Upper lobe of right lung (tissue), 1 donor: ENCODE measurements at regions not wholly inside any gene's neighbourhood (a gene's known extent, or its start where the extent isn't known, plus 50 kb on each side); places are given as distances from the start of the nearest gene placed in this dataset.
"Not testable (repeated sequence)": the region's sequence is repeated elsewhere in the genome, so short reads cannot be mapped to it uniquely, and the experiment has no call there.

Source experiments
- ATAC-seq: fragments of 200-7000 bp; cut with Tn5 transposase; one replicate; pipeline ENCODE4 v1.9.1; 2020; ENCODE audit warnings: mild to moderate bottlenecking, moderate library complexity
- DNase-seq: peaks from one replicate; pipeline ENCODE4 v3.0.0-alpha.2; 2020
- H3K27ac ChIP-seq: fragments of 200-600 bp; one replicate; pipeline ENCODE4 v1.8.0; 2022
- H3K27me3 ChIP-seq: fragments of 200-600 bp; one replicate; pipeline ENCODE4 v1.8.0; 2022; ENCODE audit warnings: mild to moderate bottlenecking
- H3K36me3 ChIP-seq: fragments of 200-600 bp; one replicate; pipeline ENCODE4 v1.8.0; 2022
- H3K4me1 ChIP-seq: fragments of 200-600 bp; one replicate; pipeline ENCODE4 v1.8.0; 2022
- H3K4me3 ChIP-seq: fragments of 200-600 bp; one replicate; pipeline ENCODE4 v1.8.0; 2022; ENCODE audit warnings: mild to moderate bottlenecking
- H3K9me3 ChIP-seq: fragments of 200-600 bp; one replicate; pipeline ENCODE4 v1.8.0; 2022
- CTCF ChIP-seq: fragments of 200-600 bp; IDR thresholded peaks from one replicate; pipeline ENCODE4 v1.8.0; 2022; ENCODE audit warnings: antibody characterized with exemption
- intact Hi-C: fragments of 100-400 bp; cut with DNase I; formaldehyde crosslinking; loops from one replicate; pipeline ENCODE4 v1.11.0; 2022
- donor health status: DM: no; HTN: yes; CAD: no; lungs with severe emphysema.

GRCh38 chr15:19973718-19974117 is 567.9 kb downstream of the GOLGA6L6 start:
- H3K4me1 ChIP-seq = no peaks in the 10 kb centered on the region
- H3K36me3 ChIP-seq = no peaks in the 10 kb centered on the region
- DNase-seq (no peak), ATAC-seq (no peak)
- H3K4me3 ChIP-seq = no peak overlapping the region
- no peak for TF ChIP-seq CTCF
- H3K27me3 ChIP-seq = no peaks in the 10 kb centered on the region
- no peaks in the 10 kb centered on the region for H3K9me3 ChIP-seq
- H3K27ac ChIP-seq = no peak overlapping the region
- intact Hi-C loops = no loop called here

- H3K36me3 ChIP-seq, ATAC-seq, H3K27ac ChIP-seq, DNase-seq, H3K4me1 ChIP-seq, H3K9me3 ChIP-seq, H3K27me3 ChIP-seq, H3K4me3 ChIP-seq, intact Hi-C loops: not testable (repeated sequence)
Observed at GRCh38 chr15:19972582-19972981, 569.0 kb downstream of the GOLGA6L6 start.

- H3K9me3 ChIP-seq, H3K36me3 ChIP-seq, H3K4me3 ChIP-seq, ATAC-seq, H3K27ac ChIP-seq, intact Hi-C loops, H3K4me1 ChIP-seq, DNase-seq, H3K27me3 ChIP-seq: not testable (repeated sequence)
Observed at GRCh38 chr15:19965574-19965973, 576.0 kb downstream of the GOLGA6L6 start.

GRCh38 chr15:19964480-19964879 is 577.1 kb downstream of the GOLGA6L6 start:
- intact Hi-C loops, H3K27me3 ChIP-seq, ATAC-seq: not testable (repeated sequence)

GRCh38 chr15:19956124-19956796 is 585.3 kb downstream of the GOLGA6L6 start:
- H3K27ac ChIP-seq = no peak overlapping the region
- H3K4me3 ChIP-seq = no peak overlapping the region
- DNase-seq (no peak), ATAC-seq (no peak)
- H3K4me1 ChIP-seq = no peaks in the 10 kb centered on the region
- H3K27me3 ChIP-seq = no peaks in the 10 kb centered on the region
- H3K36me3 ChIP-seq = no peaks in the 10 kb centered on the region
- intact Hi-C loops = no loop called here
- TF ChIP-seq CTCF = no peak
- no peaks in the 10 kb centered on the region for H3K9me3 ChIP-seq

More at GRCh38 chr15:19964480-19964879, 577.1 kb downstream of the GOLGA6L6 start:
- H3K9me3 ChIP-seq, H3K4me3 ChIP-seq, H3K36me3 ChIP-seq, H3K27ac ChIP-seq, H3K4me1 ChIP-seq, DNase-seq: not testable (repeated sequence)

- no peaks in the 10 kb centered on the region for H3K27me3 ChIP-seq
- no peak for ATAC-seq
- no peaks in the 10 kb centered on the region for H3K4me1 ChIP-seq
- no peak for TF ChIP-seq CTCF
- no peak overlapping the region for H3K4me3 ChIP-seq
- H3K27ac ChIP-seq = no peak overlapping the region
- H3K36me3 ChIP-seq = no peaks in the 10 kb centered on the region
- intact Hi-C loops = no loop called here
- DNase-seq = no peak
- peaks cover 3% of the 10 kb centered on the region for H3K9me3 ChIP-seq
Observed at GRCh38 chr15:19944261-19944888, 597.2 kb downstream of the GOLGA6L6 start.

GRCh38 chr15:19943515-19943914 is 598.1 kb downstream of the GOLGA6L6 start:
- TF ChIP-seq CTCF = no peak
- H3K4me3 ChIP-seq = no peak overlapping the region
- no peaks in the 10 kb centered on the region for H3K27me3 ChIP-seq
- DNase-seq = no peak
- no peak overlapping the region for H3K27ac ChIP-seq
- H3K4me1 ChIP-seq = no peaks in the 10 kb centered on the region
- H3K9me3 ChIP-seq = peaks cover 3% of the 10 kb centered on the region
- ATAC-seq = no peak
- intact Hi-C loops = no loop called here
- no peaks in the 10 kb centered on the region for H3K36me3 ChIP-seq

GRCh38 chr15:19903281-19903680 is 638.3 kb downstream of the GOLGA6L6 start:
- H3K36me3 ChIP-seq, H3K9me3 ChIP-seq, DNase-seq, H3K4me1 ChIP-seq, H3K4me3 ChIP-seq, H3K27ac ChIP-seq, ATAC-seq, H3K27me3 ChIP-seq, intact Hi-C loops: not testable (repeated sequence)

- H3K27ac ChIP-seq, intact Hi-C loops, H3K9me3 ChIP-seq, ATAC-seq, H3K36me3 ChIP-seq, H3K4me1 ChIP-seq, DNase-seq, H3K4me3 ChIP-seq, H3K27me3 ChIP-seq: not testable (repeated sequence)
Observed at GRCh38 chr15:19902388-19902787, 639.2 kb downstream of the GOLGA6L6 start.

GRCh38 chr15:19901414-19901813 is 640.2 kb downstream of the GOLGA6L6 start:
- H3K9me3 ChIP-seq, ATAC-seq, H3K27me3 ChIP-seq, H3K36me3 ChIP-seq, DNase-seq, H3K27ac ChIP-seq, H3K4me3 ChIP-seq, H3K4me1 ChIP-seq, intact Hi-C loops: not testable (repeated sequence)
